Gastroesophageal sphincter (tissue), 4 donors: ENCODE measurements at regions not wholly inside any gene's neighbourhood (a gene's known extent, or its start where the extent isn't known, plus 50 kb on each side); places are given as distances from the start of the nearest gene placed in this dataset.

Source experiments
- ATAC-seq: fragments of 150-250 bp; one replicate; pipeline ENCODE4 v1.9.1; 2016; ENCODE audit warnings: mild to moderate bottlenecking, moderate library complexity
- H3K27ac ChIP-seq, 4 donors: fragments of 200-600 bp; sonication (generic) in 3 of 4; 1 replicate in 3 of 4; 2 replicates in 1 of 4; pipeline ENCODE4 v1.5.1; 2016 to 2019
- H3K27me3 ChIP-seq: fragments of 200-600 bp; sonication (generic); one replicate; pipeline ENCODE4 v1.5.1; 2019
- H3K36me3 ChIP-seq, 2 donors: fragments of 200-600 bp; sonication (generic); one replicate each; pipeline ENCODE4 v1.5.1; 2019; ENCODE audit warnings: control low read depth in 1 of 2
- H3K4me1 ChIP-seq, 3 donors: fragments of 200-600 bp; sonication (generic); 1 replicate in 2 of 3; 2 replicates in 1 of 3; pipeline ENCODE4 v1.5.1; 2016 to 2019; ENCODE audit warnings: control low read depth in 2 of 3
- H3K4me3 ChIP-seq, 2 donors: fragments of 200-600 bp; sonication (generic); one replicate each; pipeline ENCODE4 v1.5.1; 2019; ENCODE audit warnings: mild to moderate bottlenecking in 1 of 2, moderate library complexity in 1 of 2
- H3K9me3 ChIP-seq, 3 donors: fragments of 200-600 bp; sonication (generic); one replicate each; pipeline ENCODE4 v1.5.1; 2017 to 2019; ENCODE audit warnings: control low read depth in 2 of 3
- CTCF ChIP-seq, 4 experiments: fragments of 200-600 bp in 2 of 4; fragments of 450-650 bp in 2 of 4; sonication (generic) in 1 of 4; IDR thresholded peaks; one replicate each; pipeline ENCODE4 v1.5.1; 2017 to 2019; ENCODE audit warnings: antibody characterized with exemption in 4 of 4, mild to moderate bottlenecking in 2 of 4, moderate library complexity in 2 of 4
- EP300 ChIP-seq: sonication (generic); formaldehyde crosslinking; IDR thresholded peaks from one replicate; pipeline ENCODE4 v1.6.1; 2017; ENCODE audit warnings: antibody characterized with exemption, mild to moderate bottlenecking
- POLR2A ChIP-seq, 2 donors: fragments of 450-650 bp; IDR thresholded peaks; one replicate each; pipeline ENCODE4 v1.6.1; 2017; ENCODE audit warnings: antibody characterized with exemption in 2 of 2, mild to moderate bottlenecking in 2 of 2, moderate library complexity in 1 of 2
- POLR2AphosphoS5 ChIP-seq: sonication (generic); formaldehyde crosslinking; IDR thresholded peaks from one replicate; pipeline ENCODE4 v1.6.1; 2017; ENCODE audit warnings: antibody characterized with exemption
- WGBS, 2 donors: methylation state at CpG; one replicate each; pipeline ENCODE4 v1.1.5; 2018; ENCODE audit warnings: low coverage in 1 of 2; 5-methylcytosine and 5-hydroxymethylcytosine counted together

DNA sequence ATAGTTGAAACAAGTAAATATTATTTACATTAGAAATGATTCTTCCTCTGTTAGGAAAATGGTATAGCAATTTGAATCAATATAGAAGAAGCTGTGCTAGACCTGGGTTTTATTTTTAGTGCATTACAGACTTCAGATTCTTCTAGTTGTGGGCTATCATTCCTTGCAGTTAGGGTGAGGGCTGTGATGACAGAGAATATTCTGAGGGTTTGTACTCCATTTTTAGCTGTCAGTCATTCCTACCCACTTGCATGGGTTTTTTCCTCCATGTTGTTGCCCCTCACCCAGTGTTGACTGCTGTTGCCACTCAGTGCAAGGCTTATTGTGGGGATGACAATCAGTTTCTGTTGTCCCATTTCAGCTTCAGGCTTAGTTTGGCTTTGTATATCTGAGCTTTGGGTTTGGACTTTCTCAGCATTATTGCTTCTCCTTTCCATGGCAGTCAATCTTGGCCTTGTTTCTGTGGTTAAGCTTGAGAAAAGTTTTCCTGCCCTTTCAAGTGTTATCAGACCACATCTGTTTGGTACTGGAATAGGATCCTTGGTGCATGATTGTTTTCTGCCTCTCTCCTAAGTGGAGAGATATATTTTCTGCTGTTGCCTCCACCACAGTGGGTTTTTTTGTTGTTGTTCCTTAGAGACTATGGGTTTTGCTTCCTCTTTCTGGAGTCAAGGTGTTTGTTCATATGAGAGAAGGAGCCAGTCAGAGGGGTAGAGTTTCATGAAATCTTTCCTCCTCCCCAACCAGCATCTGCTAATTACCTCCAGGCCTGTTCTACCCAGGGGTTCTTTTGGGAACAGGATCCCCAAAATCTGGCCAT lies 312.7 kb upstream of the CWC22 start:
- H3K36me3 ChIP-seq, result no peaks in the 10 kb centered on the region
- no peak for ATAC-seq
- TF ChIP-seq EP300, result no peak
- H3K27ac ChIP-seq, result no peak overlapping the region
- H3K4me1 ChIP-seq, result no peaks in the 10 kb centered on the region
- H3K4me3 ChIP-seq, result no peak overlapping the region
- H3K9me3 ChIP-seq, result no peaks in the 10 kb centered on the region
- H3K27me3 ChIP-seq, result no peaks in the 10 kb centered on the region

DNA sequence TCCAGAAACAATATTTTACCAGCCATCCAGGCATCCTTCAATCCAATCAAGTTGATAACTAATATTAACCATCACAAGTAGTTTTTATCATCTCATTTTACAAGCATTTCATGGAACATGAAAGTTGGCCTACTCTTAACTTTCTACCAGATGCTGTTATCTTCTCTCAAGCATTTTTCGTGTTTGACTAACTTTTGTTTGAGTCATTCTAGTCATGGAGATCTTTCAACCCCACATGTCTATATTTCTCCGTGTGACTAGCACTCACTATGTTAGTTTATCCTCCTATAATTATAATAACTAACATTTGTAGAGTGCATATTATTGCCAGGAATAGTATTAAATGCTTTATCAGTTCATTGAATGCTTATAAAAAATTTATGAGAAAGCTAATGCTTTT lies 307.0 kb upstream of the CWC22 start:
- Histone ChIP-seq H3K9me3 (no peaks in the 10 kb centered on the region), H3K4me1 (no peaks in the 10 kb centered on the region), H3K4me3 (no peak overlapping the region), H3K36me3 (no peaks in the 10 kb centered on the region), H3K27ac (no peak overlapping the region), H3K27me3 (no peaks in the 10 kb centered on the region)
- ATAC-seq, result no peak
- WGBS, 2 donors, result 57 to 67% methylated on average over 2 of the region's 2 CpGs
- TF ChIP-seq POLR2A (IDR thresholded peaks at IDR 0.05) (no peak), POLR2AphosphoS5 (no peak), CTCF (IDR thresholded peaks at IDR 0.05) (no peak), EP300 (no peak)

DNA sequence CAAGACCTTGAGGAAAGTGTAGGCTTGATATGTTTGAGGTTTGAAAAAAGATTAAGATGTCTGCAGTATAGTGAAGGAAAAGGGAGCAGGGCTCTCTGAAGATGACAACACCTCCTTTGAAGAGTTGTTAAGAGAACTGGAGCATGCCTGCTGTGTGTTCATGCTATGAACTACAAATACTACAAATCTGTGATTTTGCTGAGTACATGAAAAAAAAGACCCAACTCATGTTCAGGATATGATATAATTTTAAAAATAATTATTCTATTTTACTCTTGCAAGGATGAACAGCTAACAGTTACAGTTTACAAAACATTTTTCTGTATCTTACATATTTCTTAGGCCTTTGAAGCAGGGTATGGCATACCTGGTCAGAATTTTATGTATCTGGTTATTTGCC lies 305.4 kb upstream of the CWC22 start:
- Histone ChIP-seq H3K4me1 (no peaks in the 10 kb centered on the region), H3K36me3 (no peaks in the 10 kb centered on the region), H3K27me3 (no peaks in the 10 kb centered on the region), H3K9me3 (no peaks in the 10 kb centered on the region), H3K4me3 (no peak overlapping the region), H3K27ac (no peak overlapping the region)
- ATAC-seq, result no peak
- TF ChIP-seq EP300, result no peak
- TF ChIP-seq POLR2A (IDR thresholded peaks at IDR 0.05), result no peak
- no peak for TF ChIP-seq CTCF (IDR thresholded peaks at IDR 0.05)
- no peak for TF ChIP-seq POLR2AphosphoS5

GRCh38 chr2:180307096-180307495 lies 300.0 kb upstream of the CWC22 start:
- TF ChIP-seq EP300 (no peak), POLR2A (IDR thresholded peaks at IDR 0.05) (no peak), POLR2AphosphoS5 (no peak), CTCF (IDR thresholded peaks at IDR 0.05) (no peak)
- Histone ChIP-seq H3K27ac (no peak overlapping the region), H3K27me3 (no peaks in the 10 kb centered on the region), H3K4me1 (no peaks in the 10 kb centered on the region), H3K4me3 (no peak overlapping the region), H3K9me3 (no peaks in the 10 kb centered on the region), H3K36me3 (no peaks in the 10 kb centered on the region)
- ATAC-seq, result no peak
- WGBS, 2 donors, result 64 to 100% methylated on average over 1 of the region's 1 CpG

DNA sequence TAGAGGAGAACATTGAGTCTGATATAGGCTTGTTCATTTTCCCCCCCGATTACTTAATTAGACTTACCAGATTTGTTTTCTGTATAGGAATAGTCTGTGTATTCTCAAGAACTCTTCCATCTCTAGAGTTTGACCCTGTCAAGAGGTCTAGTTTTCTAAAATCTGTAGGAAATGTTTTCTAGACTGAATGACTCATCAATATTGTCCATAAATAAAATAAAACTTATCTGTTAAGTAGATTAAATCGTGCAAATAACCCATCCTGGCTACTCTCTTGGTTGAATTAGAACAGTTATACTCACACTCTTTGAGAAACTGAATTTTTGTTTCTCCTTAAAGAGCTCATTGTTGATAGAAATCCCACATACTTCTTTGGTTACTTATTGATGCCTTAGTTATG lies 299.2 kb upstream of the CWC22 start:
- H3K27ac ChIP-seq, result no peak overlapping the region
- no peak overlapping the region for H3K4me3 ChIP-seq
- TF ChIP-seq EP300 (no peak), POLR2A (IDR thresholded peaks at IDR 0.05) (no peak), POLR2AphosphoS5 (no peak), CTCF (IDR thresholded peaks at IDR 0.05) (no peak)
- H3K36me3 ChIP-seq, result no peaks in the 10 kb centered on the region
- H3K9me3 ChIP-seq, result no peaks in the 10 kb centered on the region
- 74 to 81% methylated on average over 2 of the region's 2 CpGs for WGBS, 2 donors
- H3K4me1 ChIP-seq, result no peaks in the 10 kb centered on the region
- no peak for ATAC-seq
- H3K27me3 ChIP-seq, result no peaks in the 10 kb centered on the region
